Uterus (tissue), 3 donors: ENCODE measurements at regions not wholly inside any gene's neighbourhood (a gene's known extent, or its start where the extent isn't known, plus 50 kb on each side); places are given as distances from the start of the nearest gene placed in this dataset.

Experiments
- DNase-seq, 2 donors: peaks; one replicate each; pipeline ENCODE4 v3.0.0-alpha.2; 2019 to 2020
- H3K27ac ChIP-seq, 2 donors: fragments of 200-600 bp; sonication (generic); 1 replicate in 1 of 2; 2 replicates in 1 of 2; pipeline ENCODE4 v1.5.1; 2016 to 2018
- H3K27me3 ChIP-seq, 2 donors: fragments of 200-600 bp; sonication (generic); one replicate each; pipeline ENCODE4 v1.5.1; 2018 to 2019; ENCODE audit warnings: control low read depth in 1 of 2
- H3K36me3 ChIP-seq, 2 donors: fragments of 200-600 bp; sonication (generic); one replicate each; pipeline ENCODE4 v1.5.1; 2019; ENCODE audit warnings: control low read depth in 1 of 2
- H3K4me1 ChIP-seq, 2 donors: fragments of 200-600 bp; sonication (generic); one replicate each; pipeline ENCODE4 v1.5.1; 2018 to 2019; ENCODE audit warnings: control low read depth in 1 of 2
- H3K4me3 ChIP-seq, 2 donors: fragments of 200-600 bp; sonication (generic); 1 replicate in 1 of 2; 2 replicates in 1 of 2; pipeline ENCODE4 v1.5.1; 2018 to 2019; ENCODE audit warnings: mild to moderate bottlenecking in 1 of 2
- H3K9me3 ChIP-seq, 2 donors: fragments of 200-600 bp; sonication (generic); one replicate each; pipeline ENCODE4 v1.5.1; 2019; ENCODE audit warnings: control low read depth in 1 of 2
- POLR2A ChIP-seq, 2 donors: fragments of 450-650 bp; IDR thresholded peaks; one replicate each; pipeline ENCODE4 v1.6.1; 2016; ENCODE audit warnings: antibody characterized with exemption in 2 of 2, mild to moderate bottlenecking in 1 of 2, moderate library complexity in 1 of 2
- intact Hi-C: fragments of 100-400 bp; cut with DNase I; formaldehyde crosslinking; loops from one replicate; pipeline ENCODE4 v1.15.1; 2023; ENCODE audit warnings: low total_unique reads
- TF ChIP-seq, protein P1 (sequence below), 4 experiments: fragments of 200-600 bp in 2 of 4; fragments of 450-650 bp in 2 of 4; sonication (generic) in 2 of 4; IDR thresholded peaks; one replicate each; pipeline ENCODE4 v1.5.1; 2016 to 2019; ENCODE audit warnings: antibody characterized with exemption in 4 of 4, mild to moderate bottlenecking in 2 of 4, moderate library complexity in 1 of 4
- donor health status: DM: yes; HTN: yes; CAD: no.

DNA sequence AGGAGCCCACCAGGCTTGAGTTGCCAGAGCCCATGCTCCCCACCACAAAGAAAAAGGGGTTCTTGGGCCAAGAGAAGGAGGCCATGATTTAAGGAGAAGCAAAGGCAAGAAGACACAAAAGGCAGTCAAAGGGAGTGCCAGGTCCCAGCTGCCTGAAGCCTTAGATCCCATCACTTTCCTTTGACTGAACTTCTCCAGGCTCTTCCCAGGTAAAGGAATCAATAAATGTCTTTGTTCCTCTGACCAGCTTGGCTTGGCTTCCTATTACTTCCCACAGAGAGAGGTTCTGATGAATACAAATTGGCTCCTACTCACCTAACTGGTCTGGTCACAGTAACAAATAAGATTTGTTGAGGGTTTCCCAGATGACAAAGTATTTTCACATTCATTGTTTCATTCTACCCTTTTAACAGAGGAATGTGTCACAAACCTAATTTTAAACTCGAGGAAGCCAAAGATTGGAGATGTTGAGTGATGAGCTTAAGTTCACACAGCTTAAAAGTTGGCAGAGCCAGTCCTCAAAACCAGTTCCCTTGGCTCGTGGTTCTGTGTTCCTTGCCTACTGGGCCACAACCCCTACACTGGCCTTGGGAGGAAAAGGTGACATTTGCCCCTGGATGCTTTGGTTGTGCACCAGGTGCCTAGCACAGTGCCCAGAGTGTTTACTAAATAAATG, 96.4 kb upstream of the SESN3 start:
- TF ChIP-seq POLR2A (IDR thresholded peaks at IDR 0.05), result no peak
- TF ChIP-seq, protein P1, sequence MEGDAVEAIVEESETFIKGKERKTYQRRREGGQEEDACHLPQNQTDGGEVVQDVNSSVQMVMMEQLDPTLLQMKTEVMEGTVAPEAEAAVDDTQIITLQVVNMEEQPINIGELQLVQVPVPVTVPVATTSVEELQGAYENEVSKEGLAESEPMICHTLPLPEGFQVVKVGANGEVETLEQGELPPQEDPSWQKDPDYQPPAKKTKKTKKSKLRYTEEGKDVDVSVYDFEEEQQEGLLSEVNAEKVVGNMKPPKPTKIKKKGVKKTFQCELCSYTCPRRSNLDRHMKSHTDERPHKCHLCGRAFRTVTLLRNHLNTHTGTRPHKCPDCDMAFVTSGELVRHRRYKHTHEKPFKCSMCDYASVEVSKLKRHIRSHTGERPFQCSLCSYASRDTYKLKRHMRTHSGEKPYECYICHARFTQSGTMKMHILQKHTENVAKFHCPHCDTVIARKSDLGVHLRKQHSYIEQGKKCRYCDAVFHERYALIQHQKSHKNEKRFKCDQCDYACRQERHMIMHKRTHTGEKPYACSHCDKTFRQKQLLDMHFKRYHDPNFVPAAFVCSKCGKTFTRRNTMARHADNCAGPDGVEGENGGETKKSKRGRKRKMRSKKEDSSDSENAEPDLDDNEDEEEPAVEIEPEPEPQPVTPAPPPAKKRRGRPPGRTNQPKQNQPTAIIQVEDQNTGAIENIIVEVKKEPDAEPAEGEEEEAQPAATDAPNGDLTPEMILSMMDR (IDR thresholded peaks at IDR 0.05), result no peak
- DNase-seq, result no peak
- intact Hi-C loops, result no loop called here
- no peak overlapping the region for H3K27ac ChIP-seq
- H3K27me3 ChIP-seq, result no peaks in the 10 kb centered on the region
- H3K36me3 ChIP-seq, result no peaks in the 10 kb centered on the region
- H3K4me3 ChIP-seq, result no peak overlapping the region
- H3K9me3 ChIP-seq, result no peaks in the 10 kb centered on the region
- H3K4me1 ChIP-seq, result no peaks in the 10 kb centered on the region

GRCh38 chr11:95325777-95326258, 94.8 kb upstream of the SESN3 start:
- Histone ChIP-seq H3K27ac (no peak overlapping the region), H3K4me3 (no peak overlapping the region), H3K27me3 (no peaks in the 10 kb centered on the region), H3K4me1 (no peaks in the 10 kb centered on the region), H3K36me3 (no peaks in the 10 kb centered on the region), H3K9me3 (no peaks in the 10 kb centered on the region)
- intact Hi-C loops, result no loop called here
- TF ChIP-seq, protein P1 (IDR thresholded peaks at IDR 0.05), result no peak
- TF ChIP-seq POLR2A (IDR thresholded peaks at IDR 0.05), result no peak
- DNase-seq, result no peak

GRCh38 chr11:95324826-95325225, 93.8 kb upstream of the SESN3 start:
- H3K4me3 ChIP-seq, result no peak overlapping the region
- H3K4me1 ChIP-seq, result no peaks in the 10 kb centered on the region
- TF ChIP-seq, protein P1 (IDR thresholded peaks at IDR 0.05), result no peak
- intact Hi-C loops, result loop anchor here (5.0 kb wide), 1 partner anchor 1088 kb away; no protein-coding TSS in a partner anchor
- H3K36me3 ChIP-seq, result no peaks in the 10 kb centered on the region
- no peak for DNase-seq
- H3K27me3 ChIP-seq, result no peaks in the 10 kb centered on the region
- H3K27ac ChIP-seq, result no peak overlapping the region
- no peaks in the 10 kb centered on the region for H3K9me3 ChIP-seq

DNA sequence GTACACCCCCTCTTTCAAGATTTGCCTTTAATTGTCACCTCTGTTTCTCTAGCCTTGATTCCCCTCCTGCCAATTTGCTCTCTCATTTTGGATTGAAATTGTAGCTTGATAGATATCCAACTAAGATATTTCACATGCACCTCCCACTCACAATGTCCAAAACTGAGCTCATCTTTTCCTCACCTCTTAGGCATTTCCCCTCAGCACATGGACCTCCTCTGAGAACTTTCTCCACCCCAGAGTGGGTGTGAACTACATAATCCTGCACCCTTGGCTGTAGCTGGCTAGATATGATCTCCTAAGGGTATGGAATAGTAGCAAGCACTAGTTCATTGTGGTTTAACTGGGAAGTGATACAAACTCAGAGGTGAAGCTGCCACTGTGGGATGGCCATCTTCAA, 91.5 kb upstream of the SESN3 start:
- DNase-seq, result no peak
- Histone ChIP-seq H3K36me3 (no peaks in the 10 kb centered on the region), H3K27ac (no peak overlapping the region), H3K4me1 (no peaks in the 10 kb centered on the region), H3K27me3 (no peaks in the 10 kb centered on the region), H3K9me3 (no peaks in the 10 kb centered on the region), H3K4me3 (no peak overlapping the region)
- no peak for TF ChIP-seq POLR2A (IDR thresholded peaks at IDR 0.05)
- TF ChIP-seq, protein P1 (IDR thresholded peaks at IDR 0.05), result no peak
- intact Hi-C loops, result loop anchor here (5.0 kb wide), 1 partner anchor 1085 kb away; no protein-coding TSS in a partner anchor

- Histone ChIP-seq H3K4me3 (no peak overlapping the region), H3K36me3 (no peaks in the 10 kb centered on the region), H3K27me3 (no peaks in the 10 kb centered on the region), H3K27ac (no peak overlapping the region), H3K4me1 (no peaks in the 10 kb centered on the region), H3K9me3 (no peaks in the 10 kb centered on the region)
- no peak for DNase-seq
- TF ChIP-seq, protein P1 (IDR thresholded peaks at IDR 0.05), result no peak
- no peak for TF ChIP-seq POLR2A (IDR thresholded peaks at IDR 0.05)
- intact Hi-C loops, result no loop called here
These were observed 87.5 kb upstream of the SESN3 start for GRCh38 chr11:95318498-95318897.
